GM12878 (cell line): ENCODE measurements at regions not wholly inside any gene's neighbourhood (a gene's known extent, or its start where the extent isn't known, plus 50 kb on each side); places are given as distances from the start of the nearest gene placed in this dataset.

ENCODE experiments used
- ATAC-seq: fragments of 200-7000 bp; cut with Tn5 transposase; 3 replicates; pipeline ENCODE4 v1.9.1; 2020; ENCODE audit warnings: mild to moderate bottlenecking, moderate library complexity
- BruUV-seq: library from RNA; stranded (reverse); fragments of 400-500 nt; replicated peaks from 2 replicates; lab custom pipeline; 2021; lab: Mats Ljungman, UMichigan
- CTCF ChIA-PET: fragments of 300-600 bp; sonication (Branson Sonifier 250); formaldehyde crosslinking; extraction: SDS; loops from one replicate; lab custom pipeline; 2021; ENCODE audit warnings: inconsistent platforms; lab: Yijun Ruan, JAX
- POLR2A ChIA-PET: fragments of 350-600 bp; formaldehyde crosslinking; extraction: SDS; loops from one replicate; lab custom pipeline; 2021; ENCODE audit warnings: inconsistent platforms; lab: Charles Lee
- RAD21 ChIA-PET: fragments of 300-600 bp; sonication (Branson Sonifier 250); formaldehyde crosslinking; loops from one replicate; lab custom pipeline; 2023; ENCODE audit warnings: antibody characterized with exemption; ENCODE audit not compliant: unreplicated experiment; lab: Charles Lee
- SMC1A ChIA-PET: fragments of 300-600 bp; sonication (Branson Sonifier 250); formaldehyde crosslinking; loops from one replicate; lab custom pipeline; 2023; ENCODE audit not compliant: unreplicated experiment, uncharacterized antibody; lab: Charles Lee
- DNase-seq: peaks from one replicate; pipeline ENCODE4 v3.0.0-alpha.2; 2011; ENCODE audit warnings: low read depth, low spot score
- FAIRE-seq: peaks from 3 replicates; lab custom pipeline; 2011; peaks lifted over from hg19 to GRCh38; lab: Jason Lieb, UNC
- H2AFZ ChIP-seq: 2 replicates; pipeline ENCODE4 v1.6.0; 2011; ENCODE audit warnings: low read depth, low read length, control low read depth; ENCODE audit not compliant: control insufficient read depth
- H3K27ac ChIP-seq: 2 replicates; pipeline ENCODE4 v1.5.1; 2011; ENCODE audit warnings: control low read depth; ENCODE audit not compliant: control insufficient read depth, insufficient read depth
- H3K27me3 ChIP-seq, 2 experiments: replicated peaks in 1 of 2; 2 replicates each; pipeline versions ENCODE4 v1.6.0 to v1.6.1; 2011; ENCODE audit warnings: low read length in 1 of 2; ENCODE audit not compliant: control insufficient read depth in 2 of 2, insufficient read depth in 2 of 2
- H3K36me3 ChIP-seq, 2 experiments: 2 replicates each; pipeline ENCODE4 v1.5.1; 2011; ENCODE audit warnings: low read length in 1 of 2; ENCODE audit not compliant: control insufficient read depth in 2 of 2, insufficient read depth in 2 of 2
- H3K4me1 ChIP-seq: 2 replicates; pipeline ENCODE4 v1.6.1; 2011; ENCODE audit warnings: mild to moderate bottlenecking, low read length, moderate library complexity, mixed read lengths; ENCODE audit not compliant: control insufficient read depth, insufficient read depth
- H3K4me2 ChIP-seq: 2 replicates; pipeline ENCODE4 v1.6.0; 2011; ENCODE audit warnings: control low read depth; ENCODE audit not compliant: control insufficient read depth, insufficient read depth
- H3K4me3 ChIP-seq: fragments of 200-600 bp; sonication (generic); 2 replicates; pipeline ENCODE4 v1.5.1; 2016
- H3K79me2 ChIP-seq: 2 replicates; pipeline ENCODE4 v1.6.0; 2011; ENCODE audit warnings: low read length; ENCODE audit not compliant: control insufficient read depth, insufficient read depth
- H3K9ac ChIP-seq: 2 replicates; pipeline ENCODE4 v1.8.0; 2011; ENCODE audit warnings: low read length, control low read depth, mixed read lengths; ENCODE audit not compliant: control insufficient read depth, insufficient read depth
- H3K9me3 ChIP-seq: replicated peaks from 3 replicates; pipeline ENCODE4 v1.5.1; 2011; ENCODE audit warnings: mild to moderate bottlenecking, low read length; ENCODE audit not compliant: control insufficient read depth, insufficient read depth
- H4K20me1 ChIP-seq: 2 replicates; pipeline ENCODE4 v1.6.0; 2011; ENCODE audit not compliant: control insufficient read depth, insufficient read depth
- BCL11A ChIP-seq: IDR thresholded peaks from 2 replicates; pipeline ENCODE4 v1.6.1; 2011; ENCODE audit warnings: low read depth, low read length
- BRCA1 ChIP-seq: IDR thresholded peaks from 2 replicates; pipeline ENCODE4 v1.6.1; 2011; ENCODE audit warnings: low read depth, low read length, improper control_type of control experiment
- CBX3 ChIP-seq: fragments of 200-600 bp; sonication (generic); IDR thresholded peaks from 2 replicates; pipeline ENCODE4 v1.6.1; 2016; ENCODE audit warnings: low read depth, borderline replicate concordance
- HDGF ChIP-seq: fragments of 450-650 bp; IDR thresholded peaks from 2 replicates; pipeline ENCODE4 v1.6.1; 2016; ENCODE audit warnings: antibody characterized with exemption
- KDM1A ChIP-seq: fragments of 200-600 bp; sonication (generic); IDR thresholded peaks from 2 replicates; pipeline ENCODE4 v1.6.1; 2016; ENCODE audit warnings: borderline replicate concordance
- LARP7 ChIP-seq: fragments of 450-650 bp; IDR thresholded peaks from 2 replicates; pipeline ENCODE4 v1.6.1; 2017; ENCODE audit warnings: mild to moderate bottlenecking
- NR2C2 ChIP-seq: IDR thresholded peaks from 2 replicates; pipeline ENCODE4 v1.6.1; 2011; ENCODE audit warnings: borderline replicate concordance, low read depth; ENCODE audit not compliant: control insufficient read depth, insufficient read length
- PML ChIP-seq: IDR thresholded peaks from 2 replicates; pipeline ENCODE4 v1.6.1; 2012; ENCODE audit warnings: low read length, inconsistent platforms
- SREBF2 ChIP-seq: IDR thresholded peaks from 2 replicates; pipeline ENCODE4 v1.6.1; 2012; ENCODE audit warnings: mild to moderate bottlenecking, low read length
- SRF ChIP-seq, 2 experiments: IDR thresholded peaks; 2 replicates each; pipeline ENCODE4 v1.6.1; 2011; ENCODE audit warnings: low read depth in 2 of 2, low read length in 2 of 2, mild to moderate bottlenecking in 1 of 2, moderate library complexity in 1 of 2
- ZZZ3 ChIP-seq: IDR thresholded peaks from 2 replicates; pipeline ENCODE4 v1.6.1; 2011; ENCODE audit warnings: low read depth; ENCODE audit not compliant: control insufficient read depth, insufficient read length
- WGBS: methylation state at CpG from one replicate; pipeline ENCODE4 v1.1.6; 2016; ENCODE audit warnings: low lambda C conversion rate; ENCODE audit not compliant: insufficient replicate concordance, insufficient coverage; ENCODE audit errors: missing lambda C conversion rate; 5-methylcytosine and 5-hydroxymethylcytosine counted together
- in situ Hi-C: fragments of 300-500 bp; cut with MboI; formaldehyde crosslinking; loops from 9 replicates; pipeline ENCODE4 v1.14.3; 2018; ENCODE audit warnings: mixed read lengths
- intact Hi-C: fragments of 100-400 bp; cut with micrococcal nuclease; formaldehyde crosslinking; loops from one replicate; pipeline ENCODE4 v1.14.2; 2022; ENCODE audit not compliant: unreplicated experiment
- TF ChIP-seq, protein P1 (sequence below): fragments of 450-650 bp; conservative IDR thresholded peaks from 2 replicates; pipeline ENCODE4 v1.6.1; 2017; ENCODE audit warnings: mild to moderate bottlenecking, moderate library complexity
- TF ChIP-seq, protein P2 (sequence below): fragments of 450-650 bp; IDR thresholded peaks from 2 replicates; pipeline ENCODE4 v1.6.1; 2017; ENCODE audit warnings: low read depth, mild to moderate bottlenecking, moderate library complexity

DNA sequence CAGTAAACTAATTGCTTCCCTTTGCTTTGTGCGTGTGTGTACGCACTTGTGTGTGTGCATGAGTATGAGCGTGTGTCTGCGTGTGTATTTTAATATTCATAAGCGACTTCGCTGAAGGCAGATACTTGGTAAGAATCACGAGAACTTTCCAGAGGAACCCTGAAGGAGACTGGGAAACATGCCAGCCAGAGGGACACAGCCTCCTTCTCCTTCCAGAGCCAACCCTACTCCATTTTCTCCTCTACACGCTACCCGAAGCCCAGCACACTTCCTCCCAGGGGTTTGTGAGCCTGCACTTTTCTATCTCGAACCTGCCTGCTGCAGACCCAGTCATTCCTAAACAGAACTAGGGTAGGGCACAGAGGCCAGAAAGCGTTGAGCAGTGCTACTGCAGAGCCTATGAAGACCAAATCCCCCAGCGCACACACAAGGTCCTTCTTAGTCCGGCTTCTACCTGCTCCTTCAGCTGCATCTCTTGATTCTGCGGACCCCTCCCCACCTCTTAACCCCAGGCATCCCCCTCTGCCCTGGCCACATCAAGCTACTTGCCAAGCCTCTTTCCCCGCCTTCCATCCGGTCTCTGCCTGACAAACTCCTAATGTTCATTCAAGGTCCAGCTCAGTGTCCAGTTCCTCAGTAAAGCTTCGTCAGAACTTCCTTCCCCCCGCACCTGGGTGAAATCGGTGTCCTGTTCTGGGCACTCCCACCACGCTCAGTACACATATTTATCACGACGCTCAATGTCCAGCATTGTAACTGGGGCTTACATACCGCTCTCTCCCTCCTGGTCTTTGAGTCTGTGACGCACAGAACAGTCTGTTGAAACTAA is 191.8 kb downstream of the FAM43A start:
- ATAC-seq (no peak), DNase-seq (no peak), FAIRE-seq (no peak)
- Histone ChIP-seq H3K4me2 (no peak overlapping the region), H3K36me3 (no peaks in the 10 kb centered on the region), H3K79me2 (no peaks in the 10 kb centered on the region), H3K27ac (no peak overlapping the region), H3K27me3 (peaks cover 0 to 1% of the 10 kb centered on the region in 2 experiments; a peak in 1 of 4 replicates), H3K9ac (no peak overlapping the region), H3K4me3 (no peak overlapping the region), H3K9me3 (no peaks in the 10 kb centered on the region; the same call in 2 of the 3 replicates)
- in situ Hi-C loops = no loop called here
- POLR2A ChIA-PET = no interaction called here
- WGBS = 46% methylated on average over 24 of the region's 24 CpGs
- RAD21 ChIA-PET = no interaction called here
- no TSS peak for BruUV-seq
- TF ChIP-seq LARP7 (no peak), KDM1A (no peak), ZZZ3 (no peak), HDGF (no peak), BRCA1 (no peak), SRF (IDR thresholded peaks at IDR 0.05; ENCODE audit: low read depth in 2 of 2, low read length in 2 of 2) (no peak), BCL11A (no peak), SREBF2 (no peak), CBX3 (no peak), NR2C2 (no peak), PML (no peak)
- TF ChIP-seq, protein P1, sequence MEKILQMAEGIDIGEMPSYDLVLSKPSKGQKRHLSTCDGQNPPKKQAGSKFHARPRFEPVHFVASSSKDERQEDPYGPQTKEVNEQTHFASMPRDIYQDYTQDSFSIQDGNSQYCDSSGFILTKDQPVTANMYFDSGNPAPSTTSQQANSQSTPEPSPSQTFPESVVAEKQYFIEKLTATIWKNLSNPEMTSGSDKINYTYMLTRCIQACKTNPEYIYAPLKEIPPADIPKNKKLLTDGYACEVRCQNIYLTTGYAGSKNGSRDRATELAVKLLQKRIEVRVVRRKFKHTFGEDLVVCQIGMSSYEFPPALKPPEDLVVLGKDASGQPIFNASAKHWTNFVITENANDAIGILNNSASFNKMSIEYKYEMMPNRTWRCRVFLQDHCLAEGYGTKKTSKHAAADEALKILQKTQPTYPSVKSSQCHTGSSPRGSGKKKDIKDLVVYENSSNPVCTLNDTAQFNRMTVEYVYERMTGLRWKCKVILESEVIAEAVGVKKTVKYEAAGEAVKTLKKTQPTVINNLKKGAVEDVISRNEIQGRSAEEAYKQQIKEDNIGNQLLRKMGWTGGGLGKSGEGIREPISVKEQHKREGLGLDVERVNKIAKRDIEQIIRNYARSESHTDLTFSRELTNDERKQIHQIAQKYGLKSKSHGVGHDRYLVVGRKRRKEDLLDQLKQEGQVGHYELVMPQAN = no peak
- TF ChIP-seq, protein P2, sequence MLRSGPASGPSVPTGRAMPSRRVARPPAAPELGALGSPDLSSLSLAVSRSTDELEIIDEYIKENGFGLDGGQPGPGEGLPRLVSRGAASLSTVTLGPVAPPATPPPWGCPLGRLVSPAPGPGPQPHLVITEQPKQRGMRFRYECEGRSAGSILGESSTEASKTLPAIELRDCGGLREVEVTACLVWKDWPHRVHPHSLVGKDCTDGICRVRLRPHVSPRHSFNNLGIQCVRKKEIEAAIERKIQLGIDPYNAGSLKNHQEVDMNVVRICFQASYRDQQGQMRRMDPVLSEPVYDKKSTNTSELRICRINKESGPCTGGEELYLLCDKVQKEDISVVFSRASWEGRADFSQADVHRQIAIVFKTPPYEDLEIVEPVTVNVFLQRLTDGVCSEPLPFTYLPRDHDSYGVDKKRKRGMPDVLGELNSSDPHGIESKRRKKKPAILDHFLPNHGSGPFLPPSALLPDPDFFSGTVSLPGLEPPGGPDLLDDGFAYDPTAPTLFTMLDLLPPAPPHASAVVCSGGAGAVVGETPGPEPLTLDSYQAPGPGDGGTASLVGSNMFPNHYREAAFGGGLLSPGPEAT = no peak
- TF ChIP-seq, all 136 proteins: peak for 0
- Histone ChIP-seq H3K4me1 (0 out of 2 replicates have a peak, but pooled peaks cover 3% of the 10 kb centered on the region), H2AFZ (no peak overlapping the region), H4K20me1 (no peaks in the 10 kb centered on the region)
- ChIA-PET SMC1A (interaction anchor here (0.5 kb wide), 1 partner anchor 402 kb away, joined by 3 read pairs; no protein-coding TSS in a partner anchor), CTCF (no interaction called here)
- intact Hi-C loops = no loop called here
